GM12873 (cell line): ENCODE measurements at regions not wholly inside any gene's neighbourhood (a gene's known extent, or its start where the extent isn't known, plus 50 kb on each side); places are given as distances from the start of the nearest gene placed in this dataset.

Source experiments
- TF ChIP-seq, protein P1 (sequence below): IDR thresholded peaks from 2 replicates; pipeline ENCODE4 v1.5.1; 2012; ENCODE audit warnings: low read depth, mild to moderate bottlenecking, moderate library complexity, low read length, control low read depth; ENCODE audit not compliant: insufficient read depth; ENCODE audit errors: missing control alignments

DNA sequence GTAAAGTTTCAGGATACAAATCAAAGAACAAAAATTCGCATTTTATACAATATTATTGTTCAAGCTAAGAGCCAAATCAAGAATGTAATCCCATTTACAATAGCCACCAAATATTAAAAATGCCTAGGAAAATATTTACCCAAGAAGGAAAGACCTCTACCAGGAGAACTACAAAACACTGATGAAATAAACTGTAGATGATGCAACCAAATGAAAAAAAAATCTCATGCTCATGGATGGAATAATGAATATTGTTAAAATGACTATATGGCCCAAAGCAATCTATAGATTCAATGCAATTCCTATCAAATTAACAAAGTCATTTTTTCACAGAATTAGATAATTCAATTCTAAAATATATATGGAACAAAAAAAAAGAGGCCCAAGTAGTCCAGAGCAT, 708.8 kb upstream of the MAN1A1 start:
- TF ChIP-seq, protein P1, sequence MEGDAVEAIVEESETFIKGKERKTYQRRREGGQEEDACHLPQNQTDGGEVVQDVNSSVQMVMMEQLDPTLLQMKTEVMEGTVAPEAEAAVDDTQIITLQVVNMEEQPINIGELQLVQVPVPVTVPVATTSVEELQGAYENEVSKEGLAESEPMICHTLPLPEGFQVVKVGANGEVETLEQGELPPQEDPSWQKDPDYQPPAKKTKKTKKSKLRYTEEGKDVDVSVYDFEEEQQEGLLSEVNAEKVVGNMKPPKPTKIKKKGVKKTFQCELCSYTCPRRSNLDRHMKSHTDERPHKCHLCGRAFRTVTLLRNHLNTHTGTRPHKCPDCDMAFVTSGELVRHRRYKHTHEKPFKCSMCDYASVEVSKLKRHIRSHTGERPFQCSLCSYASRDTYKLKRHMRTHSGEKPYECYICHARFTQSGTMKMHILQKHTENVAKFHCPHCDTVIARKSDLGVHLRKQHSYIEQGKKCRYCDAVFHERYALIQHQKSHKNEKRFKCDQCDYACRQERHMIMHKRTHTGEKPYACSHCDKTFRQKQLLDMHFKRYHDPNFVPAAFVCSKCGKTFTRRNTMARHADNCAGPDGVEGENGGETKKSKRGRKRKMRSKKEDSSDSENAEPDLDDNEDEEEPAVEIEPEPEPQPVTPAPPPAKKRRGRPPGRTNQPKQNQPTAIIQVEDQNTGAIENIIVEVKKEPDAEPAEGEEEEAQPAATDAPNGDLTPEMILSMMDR: no peak

DNA sequence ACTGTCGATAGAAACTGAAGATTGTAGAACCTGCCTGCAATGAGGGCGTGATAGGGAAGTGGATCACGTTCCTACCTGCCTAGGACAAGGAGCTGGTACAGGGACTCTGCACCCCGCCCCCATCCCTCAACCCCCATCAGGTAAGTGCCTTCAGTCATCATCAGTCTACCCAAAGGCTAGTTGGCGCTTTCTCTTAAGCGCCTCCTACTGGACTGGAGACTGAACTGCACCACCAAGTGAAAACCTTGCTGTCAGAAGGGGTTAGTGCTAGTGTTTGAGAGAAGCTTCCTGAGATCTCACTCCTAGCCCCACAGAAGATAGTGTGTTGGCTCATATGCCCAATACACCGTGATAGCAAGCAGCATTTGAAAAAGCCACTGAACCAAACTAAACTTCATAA, 706.5 kb upstream of the MAN1A1 start:
- TF ChIP-seq, protein P1: peak; percentile 84

DNA sequence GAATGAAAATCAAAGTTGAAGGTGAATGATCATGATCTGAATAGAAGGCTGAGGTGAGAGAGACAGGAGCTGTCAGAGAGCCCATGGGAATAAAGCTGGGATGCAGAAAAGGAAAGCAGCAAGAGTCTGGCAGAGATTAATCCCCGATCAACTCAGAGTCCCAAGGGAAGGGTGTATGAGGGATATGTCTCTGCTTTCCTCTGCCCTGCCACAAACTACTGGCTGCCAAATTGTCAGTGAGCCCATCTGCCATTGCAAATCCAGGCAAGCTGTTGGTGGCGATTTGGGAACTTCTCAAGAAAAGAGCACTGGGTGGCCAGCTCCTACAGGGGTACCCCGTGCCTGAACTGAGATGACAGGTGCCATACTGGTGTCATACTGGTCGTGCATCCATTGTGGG, 705.5 kb upstream of the MAN1A1 start:
- TF ChIP-seq, protein P1: no peak

DNA sequence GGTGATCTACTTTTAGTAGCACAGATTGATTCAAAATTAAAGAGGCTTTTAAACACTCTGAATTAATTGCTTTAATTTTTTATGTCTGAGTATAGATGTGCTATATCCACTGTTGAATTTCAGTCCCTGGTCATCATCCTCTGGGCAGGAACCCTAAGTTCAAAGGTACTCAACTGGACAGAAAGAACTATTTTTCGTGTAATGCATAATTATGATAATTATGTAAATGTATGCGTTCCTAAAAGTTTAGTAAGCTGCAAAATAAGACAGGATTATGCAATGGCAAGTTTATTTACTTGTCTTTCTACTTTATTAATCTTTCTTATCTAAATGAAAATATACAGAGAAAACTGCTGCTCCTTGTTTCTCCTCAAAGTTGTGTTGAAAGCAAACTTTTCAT, 690.1 kb upstream of the MAN1A1 start:
- TF ChIP-seq, protein P1: no peak

DNA sequence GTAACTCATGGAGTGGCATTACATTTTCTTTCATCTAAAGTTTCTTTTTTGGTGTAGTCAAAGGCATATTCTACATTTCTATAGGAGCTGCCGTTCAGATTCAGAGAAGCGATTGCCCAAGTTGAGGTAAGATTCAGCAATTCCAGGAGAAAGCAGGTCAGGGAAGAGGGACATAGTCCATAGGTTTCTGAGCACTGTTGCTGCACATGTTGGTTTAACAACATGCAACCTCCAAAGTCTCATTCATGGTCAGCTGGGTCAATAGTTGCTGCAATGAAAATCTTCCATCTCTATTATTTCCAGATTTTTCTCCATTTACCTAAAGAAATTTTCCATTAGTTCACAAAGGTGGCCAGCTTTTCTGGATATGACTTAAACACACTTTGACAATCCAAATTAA, 682.3 kb upstream of the MAN1A1 start:
- TF ChIP-seq, protein P1: no peak

DNA sequence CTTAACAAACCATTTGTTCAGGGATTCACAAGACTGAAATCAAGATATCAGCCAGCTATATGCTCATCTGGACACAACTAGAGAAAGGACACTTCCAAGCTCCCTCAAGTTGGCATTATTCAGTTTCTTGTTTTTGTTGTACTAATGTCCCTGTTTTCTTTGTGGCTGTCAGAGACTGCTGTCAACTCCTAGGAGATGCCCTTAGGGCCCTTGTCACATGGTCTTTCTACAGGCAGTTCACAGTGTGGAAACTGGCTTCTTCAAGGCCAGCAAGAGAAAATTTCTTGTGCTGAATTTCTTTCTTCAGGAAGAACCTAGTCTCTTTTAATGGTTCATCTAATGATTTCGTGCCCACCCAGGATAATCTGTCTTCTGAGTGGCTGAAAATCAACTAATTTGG, 677.2 kb upstream of the MAN1A1 start:
- TF ChIP-seq, protein P1: no peak

DNA sequence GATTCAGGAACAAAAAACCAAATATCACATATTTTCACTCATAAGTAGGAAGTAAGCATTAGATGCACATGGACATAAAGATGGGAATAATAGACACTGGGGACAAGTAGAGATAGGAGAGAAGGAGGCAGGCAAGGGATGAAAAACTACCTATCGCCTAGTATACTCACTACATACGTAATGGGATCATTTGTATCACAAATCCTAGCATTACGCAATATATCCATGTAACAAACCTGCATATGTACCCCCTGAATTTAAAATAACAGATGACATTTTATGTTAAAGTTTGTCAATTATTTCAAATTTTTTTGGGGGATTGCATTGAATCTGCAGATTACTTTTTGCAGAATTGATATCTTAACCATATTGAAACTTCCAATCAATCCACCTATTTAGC, 660.5 kb upstream of the MAN1A1 start:
- TF ChIP-seq, protein P1: no peak
